ENCODE measurements at regions not wholly inside any gene's neighbourhood (a gene's known extent, or its start where the extent isn't known, plus 50 kb on each side); places are given as distances from the start of the nearest gene placed in this dataset.

DNA sequence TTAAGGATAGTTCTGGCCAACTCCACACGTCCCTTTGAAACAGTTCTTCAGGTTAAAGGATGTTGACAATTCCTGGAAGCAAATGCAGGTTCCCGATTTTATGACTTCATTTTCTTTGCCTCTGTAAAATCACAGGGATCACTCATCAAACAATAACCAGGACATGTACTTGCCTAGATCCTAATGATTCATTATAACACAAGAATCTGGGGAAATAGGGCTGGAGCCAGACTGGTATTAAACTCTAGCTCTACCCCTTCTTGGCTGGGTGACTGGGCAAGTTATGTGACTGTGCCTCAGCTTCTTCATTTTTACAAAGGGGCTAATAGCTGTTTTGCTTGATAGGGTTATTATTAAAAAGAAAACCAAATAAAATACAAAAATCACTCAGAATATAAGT, 56.0 kb upstream of the KCND2 start:
- intact Hi-C loops (cut with DNase I), result no loop called here
- Histone ChIP-seq H3K27ac (no peak overlapping the region), H3K36me3 (no peaks in the 10 kb centered on the region), H3K4me1 (no peaks in the 10 kb centered on the region), H3K27me3 (no peaks in the 10 kb centered on the region), H3K9me3 (no peaks in the 10 kb centered on the region), H3K4me3 (no peak overlapping the region)
- DNase-seq, result no peak
- TF ChIP-seq CTCF (IDR thresholded peaks at IDR 0.05), result no peak
- 30 to 49% methylated on average over 2 of the region's 2 CpGs for WGBS, 2 donors
- no peak for FAIRE-seq
- ATAC-seq, result no peak

DNA sequence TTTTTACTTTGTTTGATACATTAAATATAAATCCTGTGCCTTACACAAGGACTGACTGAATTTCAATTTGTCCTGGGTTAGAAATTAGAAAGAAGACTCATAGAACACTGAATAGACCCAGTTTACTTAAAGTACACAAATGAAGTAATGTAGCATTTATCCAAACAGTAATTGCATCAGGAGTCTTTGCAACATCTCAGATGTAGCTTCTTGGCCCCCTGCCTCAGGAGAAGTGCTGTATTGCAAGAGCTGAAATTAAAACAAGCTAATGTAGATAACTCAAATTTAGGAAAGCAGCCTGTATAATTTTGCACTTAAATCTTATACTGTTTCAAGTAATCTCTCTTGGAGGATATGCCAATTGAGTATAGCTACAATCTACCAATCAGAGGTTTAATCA, 54.3 kb upstream of the KCND2 start:
- no peak for TF ChIP-seq CTCF (IDR thresholded peaks at IDR 0.05)
- no peaks in the 10 kb centered on the region for H3K9me3 ChIP-seq
- H3K27me3 ChIP-seq, result no peaks in the 10 kb centered on the region
- H3K4me1 ChIP-seq, result no peaks in the 10 kb centered on the region
- no peak overlapping the region for H3K4me3 ChIP-seq
- H3K36me3 ChIP-seq, result no peaks in the 10 kb centered on the region
- FAIRE-seq (no peak), DNase-seq (no peak), ATAC-seq (no peak)
- intact Hi-C loops (cut with DNase I), result no loop called here
- H3K27ac ChIP-seq, result no peak overlapping the region

DNA sequence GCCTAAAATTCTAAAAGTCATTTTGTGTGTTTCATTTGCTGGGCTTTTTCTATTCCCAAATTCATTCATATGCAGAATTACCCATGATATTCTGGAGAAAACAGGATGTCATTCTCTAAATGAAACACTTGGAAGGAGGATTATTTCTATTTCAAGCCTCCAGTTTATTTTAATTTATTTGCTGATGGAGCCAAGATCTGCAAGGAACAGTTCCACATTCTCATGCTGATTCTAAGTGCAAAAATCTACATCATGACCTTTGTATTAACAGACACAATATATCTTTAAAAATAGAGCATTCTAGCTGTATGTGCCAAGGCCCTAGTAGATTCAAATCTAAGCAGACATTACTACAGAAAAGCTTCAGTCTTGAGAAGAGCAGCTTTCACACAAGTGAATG, 51.3 kb upstream of the KCND2 start:
- FAIRE-seq (no peak), ATAC-seq (no peak), DNase-seq (no peak)
- intact Hi-C loops (cut with DNase I), result no loop called here
- no peak for TF ChIP-seq CTCF (IDR thresholded peaks at IDR 0.05)
- H3K36me3 ChIP-seq, result no peaks in the 10 kb centered on the region
- no peak overlapping the region for H3K27ac ChIP-seq
- H3K27me3 ChIP-seq, result no peaks in the 10 kb centered on the region
- no peaks in the 10 kb centered on the region for H3K9me3 ChIP-seq
- H3K4me1 ChIP-seq, result no peaks in the 10 kb centered on the region
- H3K4me3 ChIP-seq, result no peak overlapping the region
